Ascending aorta (tissue), 2 donors: ENCODE measurements at regions not wholly inside any gene's neighbourhood (a gene's known extent, or its start where the extent isn't known, plus 50 kb on each side); places are given as distances from the start of the nearest gene placed in this dataset.
A peak's percentile ranks its signal among the peaks of the same experiment; 100 is the strongest.

Experiments used
- DNase-seq, 2 donors: peaks; one replicate each; pipeline ENCODE4 v3.0.0-alpha.2; 2019; ENCODE audit warnings: low spot score in 2 of 2
- H3K27ac ChIP-seq, 2 donors: fragments of 200-600 bp; sonication (generic); one replicate each; pipeline ENCODE4 v1.5.1; 2016 to 2017; ENCODE audit warnings: mild to moderate bottlenecking in 1 of 2
- H3K27me3 ChIP-seq: fragments of 200-600 bp; sonication (generic); one replicate; pipeline ENCODE4 v1.5.1; 2017
- H3K36me3 ChIP-seq, 2 donors: fragments of 200-600 bp; sonication (generic); one replicate each; pipeline ENCODE4 v1.5.1; 2016
- H3K4me1 ChIP-seq, 2 donors: fragments of 200-600 bp; sonication (generic); one replicate each; pipeline ENCODE4 v1.5.1; 2016 to 2017; ENCODE audit warnings: mild to moderate bottlenecking in 1 of 2
- H3K4me3 ChIP-seq, 2 donors: fragments of 200-600 bp; sonication (generic); one replicate each; pipeline ENCODE4 v1.5.1; 2016 to 2017; ENCODE audit warnings: mild to moderate bottlenecking in 1 of 2
- H3K9me3 ChIP-seq, 2 donors: fragments of 200-600 bp; sonication (generic); one replicate each; pipeline ENCODE4 v1.5.1; 2016
- intact Hi-C: fragments of 100-400 bp; cut with DNase I; formaldehyde crosslinking; loops from one replicate; pipeline ENCODE4 v1.15.1; 2023
- TF ChIP-seq, protein P1 (sequence below), 3 experiments: fragments of 200-600 bp in 2 of 3; fragments of 450-650 bp in 1 of 3; sonication (generic) in 2 of 3; IDR thresholded peaks; one replicate each; pipeline ENCODE4 v1.5.1; 2016 to 2019; ENCODE audit warnings: antibody characterized with exemption in 3 of 3, mild to moderate bottlenecking in 1 of 3, moderate library complexity in 1 of 3

DNA sequence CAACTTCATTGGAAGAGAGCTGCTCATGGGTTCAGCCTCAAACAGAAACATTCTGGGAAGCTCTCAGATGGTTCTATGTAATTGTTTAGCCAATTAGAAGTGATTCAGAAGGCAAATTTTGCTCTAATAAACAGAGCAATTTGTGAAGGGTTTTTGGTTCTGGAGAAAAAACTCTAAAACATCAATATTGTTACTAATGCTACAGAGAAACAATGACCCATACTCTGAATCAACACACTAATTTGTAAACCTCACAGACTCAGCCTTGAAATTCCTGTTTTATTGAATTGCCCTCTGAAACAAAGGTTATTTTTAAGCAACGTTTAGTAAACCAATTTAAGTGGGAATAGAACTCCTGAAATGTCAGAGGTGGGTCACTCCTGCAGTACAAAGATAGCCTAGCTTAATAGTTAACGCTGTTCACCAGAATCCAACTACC lies 171.6 kb upstream of the SVIL start:
- TF ChIP-seq, protein P1, sequence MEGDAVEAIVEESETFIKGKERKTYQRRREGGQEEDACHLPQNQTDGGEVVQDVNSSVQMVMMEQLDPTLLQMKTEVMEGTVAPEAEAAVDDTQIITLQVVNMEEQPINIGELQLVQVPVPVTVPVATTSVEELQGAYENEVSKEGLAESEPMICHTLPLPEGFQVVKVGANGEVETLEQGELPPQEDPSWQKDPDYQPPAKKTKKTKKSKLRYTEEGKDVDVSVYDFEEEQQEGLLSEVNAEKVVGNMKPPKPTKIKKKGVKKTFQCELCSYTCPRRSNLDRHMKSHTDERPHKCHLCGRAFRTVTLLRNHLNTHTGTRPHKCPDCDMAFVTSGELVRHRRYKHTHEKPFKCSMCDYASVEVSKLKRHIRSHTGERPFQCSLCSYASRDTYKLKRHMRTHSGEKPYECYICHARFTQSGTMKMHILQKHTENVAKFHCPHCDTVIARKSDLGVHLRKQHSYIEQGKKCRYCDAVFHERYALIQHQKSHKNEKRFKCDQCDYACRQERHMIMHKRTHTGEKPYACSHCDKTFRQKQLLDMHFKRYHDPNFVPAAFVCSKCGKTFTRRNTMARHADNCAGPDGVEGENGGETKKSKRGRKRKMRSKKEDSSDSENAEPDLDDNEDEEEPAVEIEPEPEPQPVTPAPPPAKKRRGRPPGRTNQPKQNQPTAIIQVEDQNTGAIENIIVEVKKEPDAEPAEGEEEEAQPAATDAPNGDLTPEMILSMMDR (IDR thresholded peaks at IDR 0.05), result no peak
- H3K27ac ChIP-seq, result peak overlapping the region; percentile 85 to 87
- no peaks in the 10 kb centered on the region for H3K27me3 ChIP-seq
- H3K4me1 ChIP-seq, result peaks cover 7 to 40% of the 10 kb centered on the region in 2 donors
- DNase-seq, result no peak
- no peak overlapping the region for H3K4me3 ChIP-seq
- H3K36me3 ChIP-seq, result no peaks in the 10 kb centered on the region
- no peaks in the 10 kb centered on the region for H3K9me3 ChIP-seq
- intact Hi-C loops, result no loop called here

DNA sequence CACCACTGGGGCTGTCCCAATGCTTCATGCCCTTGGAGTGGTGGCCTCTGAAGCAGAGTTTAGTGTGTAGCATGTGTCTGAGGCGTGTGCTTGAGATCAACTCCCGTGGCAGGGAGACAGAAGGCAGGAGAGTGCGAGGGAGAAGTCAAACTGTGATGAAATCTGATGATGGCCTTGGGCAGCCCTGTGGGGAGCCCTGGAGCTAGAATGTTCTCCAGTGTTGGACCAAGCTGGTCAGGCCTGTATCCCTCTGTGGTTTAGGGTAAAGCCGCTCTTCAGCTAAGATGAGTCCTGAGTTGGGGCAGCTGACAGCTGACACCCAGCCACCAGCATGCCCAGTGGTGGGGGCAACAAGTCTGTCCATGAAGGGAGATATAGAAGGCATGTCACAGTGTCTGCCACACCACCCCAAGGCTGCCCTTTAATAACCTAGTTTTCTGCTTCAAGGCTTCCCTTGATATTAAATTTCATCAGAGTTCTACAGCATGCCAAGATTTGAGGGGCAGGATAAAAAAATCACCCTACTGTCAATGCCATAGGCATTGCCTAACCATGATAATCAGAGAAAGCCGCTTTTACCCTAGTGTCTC lies 170.5 kb upstream of the SVIL start:
- H3K36me3 ChIP-seq, result no peaks in the 10 kb centered on the region
- H3K27me3 ChIP-seq, result no peaks in the 10 kb centered on the region
- H3K27ac ChIP-seq, result peak overlapping the region; percentile 85 to 87
- H3K9me3 ChIP-seq, result no peaks in the 10 kb centered on the region
- TF ChIP-seq, protein P1 (IDR thresholded peaks at IDR 0.05), result no peak
- intact Hi-C loops, result no loop called here
- DNase-seq, result peak in 1 of 2 donors; percentile 57
- no peak overlapping the region for H3K4me3 ChIP-seq
- H3K4me1 ChIP-seq, result peaks cover 7 to 31% of the 10 kb centered on the region in 2 donors

DNA sequence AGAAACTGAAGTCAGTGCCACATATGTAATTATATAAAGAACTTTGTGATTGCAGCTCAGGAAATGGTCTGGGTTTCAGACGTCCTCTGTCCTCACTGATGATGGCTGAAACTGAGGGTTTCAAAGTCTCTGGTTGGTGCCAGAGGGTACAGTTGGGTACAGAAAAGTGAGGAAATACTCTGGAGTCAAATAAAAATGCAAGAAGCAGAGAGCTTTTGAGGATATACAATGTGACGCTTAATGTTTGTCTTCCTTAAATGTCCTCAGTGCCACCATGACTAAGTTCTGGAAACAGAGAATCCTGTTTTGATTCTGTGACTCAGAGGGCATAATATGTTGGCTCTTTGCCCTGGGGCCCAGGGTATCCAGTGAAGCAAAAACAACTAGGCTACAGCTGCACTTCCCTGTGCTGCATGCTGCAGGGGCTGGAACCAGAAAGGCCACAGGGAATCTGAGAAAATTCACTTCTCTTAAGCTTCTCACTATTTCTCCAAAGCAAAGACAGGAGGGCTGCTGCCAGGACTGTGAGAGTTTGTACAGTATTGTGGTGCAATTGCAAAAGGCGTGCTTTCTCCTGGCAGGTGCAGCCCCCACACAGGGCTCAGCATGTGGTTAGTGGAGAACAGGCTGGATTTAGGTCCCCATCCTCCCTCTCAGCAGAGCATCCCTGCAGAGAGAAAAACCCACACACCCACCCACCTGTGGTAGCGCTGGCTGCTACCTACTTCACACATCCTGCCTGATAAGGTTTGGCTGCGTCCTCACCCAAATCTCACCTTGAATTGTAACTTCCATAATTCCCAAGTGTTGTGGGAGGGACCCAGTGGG lies 169.5 kb upstream of the SVIL start:
- no peaks in the 10 kb centered on the region for H3K9me3 ChIP-seq
- no peaks in the 10 kb centered on the region for H3K27me3 ChIP-seq
- TF ChIP-seq, protein P1 (IDR thresholded peaks at IDR 0.05), result no peak
- intact Hi-C loops, result no loop called here
- no peaks in the 10 kb centered on the region for H3K36me3 ChIP-seq
- peaks cover 7 to 31% of the 10 kb centered on the region in 2 donors for H3K4me1 ChIP-seq
- peak overlapping the region; percentile 85 to 87 for H3K27ac ChIP-seq
- no peak overlapping the region for H3K4me3 ChIP-seq
- DNase-seq, result peak in 1 of 2 donors; percentile 93

DNA sequence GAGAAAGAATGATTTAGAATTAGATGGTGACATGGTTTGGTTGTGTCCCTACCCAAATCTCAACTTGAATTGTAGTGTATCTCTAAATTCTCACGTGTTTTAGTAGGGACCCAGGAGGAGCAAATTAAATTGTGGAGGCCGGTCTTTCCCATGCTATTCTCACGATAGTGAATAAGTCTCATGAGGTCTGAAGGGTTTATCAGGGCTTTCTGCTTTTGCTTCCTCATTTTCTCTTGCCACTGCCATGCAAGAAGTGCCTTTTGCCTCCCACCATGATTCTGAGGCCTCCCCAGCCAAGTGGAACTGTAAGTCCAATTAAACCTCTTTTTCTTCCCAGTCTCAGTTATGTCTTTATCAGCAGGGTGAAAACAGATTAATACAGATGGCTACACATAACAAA lies 167.4 kb upstream of the SVIL start:
- no peak for DNase-seq
- no peak overlapping the region for H3K4me3 ChIP-seq
- TF ChIP-seq, protein P1 (IDR thresholded peaks at IDR 0.05), result no peak
- H3K36me3 ChIP-seq, result no peaks in the 10 kb centered on the region
- H3K4me1 ChIP-seq, result peaks cover 7 to 31% of the 10 kb centered on the region in 2 donors
- intact Hi-C loops, result no loop called here
- no peaks in the 10 kb centered on the region for H3K9me3 ChIP-seq
- H3K27me3 ChIP-seq, result no peaks in the 10 kb centered on the region
- no peak overlapping the region for H3K27ac ChIP-seq

DNA sequence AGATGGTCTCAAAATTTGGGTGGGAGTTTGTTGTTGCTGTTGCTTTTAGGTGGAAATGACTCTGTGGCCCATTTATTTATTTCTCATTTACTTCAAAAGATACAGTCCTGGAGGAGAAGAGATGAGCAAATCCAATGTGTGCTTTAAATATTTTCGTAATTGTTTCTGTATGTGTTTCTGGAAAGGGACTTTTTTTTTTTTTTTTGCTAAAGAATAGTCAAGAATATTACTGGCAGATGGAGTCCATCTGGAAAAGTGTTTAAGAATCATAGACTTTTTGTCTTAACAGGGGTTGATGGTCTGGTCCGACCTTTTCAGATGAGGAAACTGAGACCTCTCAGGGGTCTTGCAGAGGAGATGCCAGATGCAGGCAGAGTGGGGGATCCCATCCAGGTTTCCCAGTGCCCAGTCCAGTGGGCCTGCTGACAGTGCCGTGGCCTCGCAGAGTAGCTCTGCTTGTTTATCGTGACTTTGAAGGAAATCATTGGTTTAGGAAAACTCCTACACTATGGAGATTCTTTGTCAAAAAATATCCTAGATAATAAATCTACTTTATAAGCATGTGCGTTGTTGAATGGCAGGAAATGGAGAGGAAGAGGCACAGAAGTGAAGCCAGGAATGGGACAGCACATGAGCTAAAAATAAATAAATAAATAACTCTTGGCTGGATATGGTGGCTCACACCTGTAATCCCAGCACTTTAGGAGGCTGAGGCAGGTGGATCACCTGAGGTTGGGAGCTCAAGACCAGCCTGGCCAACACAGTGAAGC lies 164.3 kb upstream of the SVIL start:
- Histone ChIP-seq H3K4me1 (peaks cover 10 to 30% of the 10 kb centered on the region in 2 donors), H3K9me3 (no peaks in the 10 kb centered on the region), H3K27ac (no peak overlapping the region), H3K4me3 (no peak overlapping the region), H3K27me3 (no peaks in the 10 kb centered on the region), H3K36me3 (no peaks in the 10 kb centered on the region)
- intact Hi-C loops, result no loop called here
- DNase-seq, result no peak
- TF ChIP-seq, protein P1 (IDR thresholded peaks at IDR 0.05), result no peak
